OCI-LY3 (cell line): ENCODE measurements at regions not wholly inside any gene's neighbourhood (a gene's known extent, or its start where the extent isn't known, plus 50 kb on each side); places are given as distances from the start of the nearest gene placed in this dataset.

Experiments used
- H2AFZ ChIP-seq: fragments of 200-600, 300-600 bp; shearing (Covaris generic); 2 replicates; pipeline ENCODE4 v1.6.0; 2014; ENCODE audit warnings: antibody characterized with exemption, low read depth, low read length
- H3K27ac ChIP-seq: fragments of 200-600, 300-600 bp; sonication (generic); 2 replicates; pipeline ENCODE4 v1.5.1; 2014; ENCODE audit warnings: mild to moderate bottlenecking, low read length, moderate library complexity, mixed read lengths
- H3K27me3 ChIP-seq: fragments of 200-600, 300-600 bp; sonication (generic); 2 replicates; pipeline ENCODE4 v1.6.1; 2014; ENCODE audit warnings: low read depth, low read length, mixed read lengths
- H3K36me3 ChIP-seq: fragments of 200-600, 300-600 bp; sonication (generic); replicated peaks from 2 replicates; pipeline ENCODE3; 2014; ENCODE audit warnings: low read depth, low read length, mixed read lengths
- H3K4me1 ChIP-seq: fragments of 300-600, 200-600 bp; sonication (generic); 2 replicates; pipeline ENCODE4 v1.6.1; 2014; ENCODE audit warnings: low read length, mixed read lengths
- H3K4me2 ChIP-seq: fragments of 200-600, 300-600 bp; sonication (generic); 2 replicates; pipeline ENCODE4 v1.6.1; 2014; ENCODE audit warnings: low read length, mixed read lengths
- H3K4me3 ChIP-seq: fragments of 300-600, 200-600 bp; sonication (generic); 2 replicates; pipeline ENCODE4 v1.5.1; 2014; ENCODE audit warnings: antibody characterized with exemption, mild to moderate bottlenecking, low read length, moderate library complexity
- H3K79me2 ChIP-seq: fragments of 300-600, 200-600 bp; shearing (Covaris generic); 2 replicates; pipeline ENCODE4 v1.6.1; 2014; ENCODE audit warnings: mild to moderate bottlenecking, low read length, mixed read lengths
- H3K9ac ChIP-seq: fragments of 300-600, 200-600 bp; shearing (Covaris generic); 2 replicates; pipeline ENCODE4 v1.6.0; 2014; ENCODE audit warnings: mild to moderate bottlenecking, low read length, moderate library complexity
- H3K9me3 ChIP-seq: fragments of 200-600, 300-600 bp; shearing (Covaris generic); 2 replicates; pipeline ENCODE4 v1.6.1; 2014; ENCODE audit warnings: low read length, mixed read lengths; ENCODE audit not compliant: insufficient read depth
- H4K20me1 ChIP-seq: fragments of 200-600, 300-600 bp; sonication (generic); 2 replicates; pipeline ENCODE4 v1.6.1; 2016; ENCODE audit warnings: low read length, mixed read lengths; ENCODE audit not compliant: insufficient read depth
- CTCF ChIP-seq: fragments of 200-600, 300-600 bp; sonication (generic); IDR thresholded peaks from 2 replicates; pipeline ENCODE4 v1.5.1; 2014; ENCODE audit warnings: antibody characterized with exemption, low read length, low read depth
- EZH2phosphoT487 ChIP-seq: fragments of 200-600 bp; shearing (Covaris generic); IDR thresholded peaks from 2 replicates; pipeline ENCODE4 v1.6.1; 2018; ENCODE audit warnings: antibody characterized with exemption, mixed run types, low read depth

GRCh38 chr4:137688651-137689050, 156.4 kb upstream of the PCDH18 start:
- no peaks in the 10 kb centered on the region for H3K27me3 ChIP-seq
- no peak overlapping the region for H2AFZ ChIP-seq
- H3K4me3 ChIP-seq: no peak overlapping the region
- H3K9me3 ChIP-seq: no peaks in the 10 kb centered on the region
- no peaks in the 10 kb centered on the region for H3K36me3 ChIP-seq
- no peak overlapping the region for H3K9ac ChIP-seq
- no peaks in the 10 kb centered on the region for H4K20me1 ChIP-seq
- no peak overlapping the region for H3K4me2 ChIP-seq
- no peak for TF ChIP-seq EZH2phosphoT487
- no peak for TF ChIP-seq CTCF
- no peaks in the 10 kb centered on the region for H3K4me1 ChIP-seq
- no peaks in the 10 kb centered on the region for H3K79me2 ChIP-seq
- H3K27ac ChIP-seq: no peak overlapping the region

- Histone ChIP-seq H3K27me3 (no peaks in the 10 kb centered on the region), H3K9ac (no peak overlapping the region), H3K79me2 (no peaks in the 10 kb centered on the region), H3K27ac (no peak overlapping the region), H2AFZ (no peak overlapping the region), H3K4me3 (no peak overlapping the region), H3K36me3 (no peaks in the 10 kb centered on the region), H4K20me1 (no peaks in the 10 kb centered on the region), H3K4me1 (no peaks in the 10 kb centered on the region), H3K4me2 (no peak overlapping the region), H3K9me3 (no peaks in the 10 kb centered on the region)
- TF ChIP-seq EZH2phosphoT487: no peak
- no peak for TF ChIP-seq CTCF
Measured at GRCh38 chr4:137685357-137685756, 153.1 kb upstream of the PCDH18 start.

- Histone ChIP-seq H2AFZ (no peak overlapping the region), H3K9ac (no peak overlapping the region), H3K4me2 (no peak overlapping the region), H3K4me1 (peaks cover 7% of the 10 kb centered on the region), H3K36me3 (no peaks in the 10 kb centered on the region), H3K9me3 (no peaks in the 10 kb centered on the region), H4K20me1 (no peaks in the 10 kb centered on the region), H3K27ac (no peak overlapping the region), H3K4me3 (no peak overlapping the region), H3K79me2 (no peaks in the 10 kb centered on the region), H3K27me3 (no peaks in the 10 kb centered on the region)
- TF ChIP-seq EZH2phosphoT487: no peak
Measured at GRCh38 chr4:137681081-137681480, 148.8 kb upstream of the PCDH18 start.

- H4K20me1 ChIP-seq: no peaks in the 10 kb centered on the region
- no peaks in the 10 kb centered on the region for H3K36me3 ChIP-seq
Measured at GRCh38 chr4:137678796-137679195, 146.5 kb upstream of the PCDH18 start.

More at GRCh38 chr4:137678796-137679195, 146.5 kb upstream of the PCDH18 start:
- H3K79me2 ChIP-seq: no peaks in the 10 kb centered on the region
- no peak for TF ChIP-seq CTCF
- TF ChIP-seq EZH2phosphoT487: no peak
- H3K27ac ChIP-seq: no peak overlapping the region
- H3K9me3 ChIP-seq: no peaks in the 10 kb centered on the region
- H3K4me3 ChIP-seq: no peak overlapping the region
- no peaks in the 10 kb centered on the region for H3K27me3 ChIP-seq
- H3K4me2 ChIP-seq: no peak overlapping the region
- H3K4me1 ChIP-seq: peaks cover 7% of the 10 kb centered on the region
- H3K9ac ChIP-seq: no peak overlapping the region
- H2AFZ ChIP-seq: no peak overlapping the region
